ENCODE measurements at regions not wholly inside any gene's neighbourhood (a gene's known extent, or its start where the extent isn't known, plus 50 kb on each side); places are given as distances from the start of the nearest gene placed in this dataset.

DNA sequence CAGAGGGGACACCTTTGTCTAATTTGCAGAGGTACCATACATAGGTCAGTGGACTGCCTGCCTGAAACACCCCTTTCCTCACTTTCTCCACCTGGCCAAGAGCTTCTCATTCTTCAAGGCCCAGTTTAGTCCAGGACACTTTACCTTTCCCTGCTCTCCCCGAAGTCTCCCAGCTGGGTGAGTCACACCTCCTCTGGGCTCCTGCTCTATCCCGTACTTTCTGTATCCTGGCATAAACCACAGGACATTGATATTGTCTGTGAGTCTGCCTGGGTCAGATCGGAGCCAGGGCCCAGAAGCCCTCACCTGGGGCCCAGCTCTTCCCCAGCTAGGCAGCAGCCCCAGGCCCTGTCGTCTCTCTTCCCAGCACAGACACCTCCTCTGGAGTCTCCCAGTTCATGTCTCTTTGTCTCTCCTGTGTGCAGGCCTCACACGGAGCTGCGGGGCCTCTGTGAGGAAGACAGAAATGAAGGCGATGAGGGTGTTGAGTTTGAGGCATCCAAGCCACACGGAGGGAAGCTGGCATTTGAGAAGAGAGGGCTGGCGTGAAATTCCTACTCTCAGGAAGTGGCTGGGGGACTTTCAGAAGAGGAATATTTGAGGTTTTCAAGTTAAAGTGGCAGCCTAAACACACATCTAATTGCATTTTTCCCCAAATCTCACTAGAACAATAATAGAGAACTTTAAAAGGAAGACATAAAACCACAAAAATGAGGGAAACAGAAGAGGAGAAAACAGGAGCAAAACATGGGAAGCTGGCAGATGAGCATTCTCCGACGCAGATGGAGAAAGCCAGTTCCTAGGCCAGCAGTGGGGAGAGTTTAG is 79.6 kb upstream of the LAPTM4A start:
- TF ChIP-seq, protein P1, sequence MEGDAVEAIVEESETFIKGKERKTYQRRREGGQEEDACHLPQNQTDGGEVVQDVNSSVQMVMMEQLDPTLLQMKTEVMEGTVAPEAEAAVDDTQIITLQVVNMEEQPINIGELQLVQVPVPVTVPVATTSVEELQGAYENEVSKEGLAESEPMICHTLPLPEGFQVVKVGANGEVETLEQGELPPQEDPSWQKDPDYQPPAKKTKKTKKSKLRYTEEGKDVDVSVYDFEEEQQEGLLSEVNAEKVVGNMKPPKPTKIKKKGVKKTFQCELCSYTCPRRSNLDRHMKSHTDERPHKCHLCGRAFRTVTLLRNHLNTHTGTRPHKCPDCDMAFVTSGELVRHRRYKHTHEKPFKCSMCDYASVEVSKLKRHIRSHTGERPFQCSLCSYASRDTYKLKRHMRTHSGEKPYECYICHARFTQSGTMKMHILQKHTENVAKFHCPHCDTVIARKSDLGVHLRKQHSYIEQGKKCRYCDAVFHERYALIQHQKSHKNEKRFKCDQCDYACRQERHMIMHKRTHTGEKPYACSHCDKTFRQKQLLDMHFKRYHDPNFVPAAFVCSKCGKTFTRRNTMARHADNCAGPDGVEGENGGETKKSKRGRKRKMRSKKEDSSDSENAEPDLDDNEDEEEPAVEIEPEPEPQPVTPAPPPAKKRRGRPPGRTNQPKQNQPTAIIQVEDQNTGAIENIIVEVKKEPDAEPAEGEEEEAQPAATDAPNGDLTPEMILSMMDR (IDR thresholded peaks at IDR 0.05; ENCODE audit: borderline replicate concordance, extremely low read depth, low read length, poor library complexity, severe bottlenecking), result no peak
- no peak for TF ChIP-seq EZH2 (IDR thresholded peaks at IDR 0.05; ENCODE audit: borderline replicate concordance, low read depth, low read length, severe bottlenecking)
